ENCODE measurements at regions not wholly inside any gene's neighbourhood (a gene's known extent, or its start where the extent isn't known, plus 50 kb on each side); places are given as distances from the start of the nearest gene placed in this dataset.

GRCh38 chrX:20545538-20545937 is 278.8 kb upstream of the RPS6KA3 start:
- intact Hi-C loops (cut with DNase I, micrococcal nuclease), result no loop called here
- DNase-seq (no peak), ATAC-seq (no peak)

GRCh38 chrX:20542072-20542471 is 275.4 kb upstream of the RPS6KA3 start:
- intact Hi-C loops (cut with DNase I, micrococcal nuclease), result no loop called here
- ATAC-seq, result no peak
- no peak for DNase-seq

DNA sequence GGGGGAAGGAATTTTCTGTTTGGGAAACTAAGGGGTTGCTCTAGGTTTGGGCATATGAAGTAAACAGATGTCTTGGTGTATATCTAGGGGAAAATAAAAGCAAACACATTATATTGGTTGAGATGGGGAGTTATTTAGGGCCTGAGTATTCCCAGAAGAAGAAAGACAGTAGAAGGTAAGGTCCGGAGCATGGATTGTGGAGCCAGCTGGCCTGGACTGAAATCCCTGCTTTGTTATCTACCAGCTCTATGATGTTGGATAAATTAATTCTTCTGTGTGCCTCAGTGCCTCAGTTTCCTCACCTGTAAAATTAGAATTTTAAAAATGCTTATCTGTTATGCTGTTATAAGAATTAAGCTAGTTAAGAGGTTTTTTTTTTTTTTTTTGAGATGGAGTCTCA is 272.3 kb upstream of the RPS6KA3 start:
- no peak for DNase-seq
- intact Hi-C loops (cut with DNase I, micrococcal nuclease), result no loop called here
- ATAC-seq, result no peak

- DNase-seq, result no peak
Measured at GRCh38 chrX:20531667-20532066, 265.0 kb upstream of the RPS6KA3 start.

DNA sequence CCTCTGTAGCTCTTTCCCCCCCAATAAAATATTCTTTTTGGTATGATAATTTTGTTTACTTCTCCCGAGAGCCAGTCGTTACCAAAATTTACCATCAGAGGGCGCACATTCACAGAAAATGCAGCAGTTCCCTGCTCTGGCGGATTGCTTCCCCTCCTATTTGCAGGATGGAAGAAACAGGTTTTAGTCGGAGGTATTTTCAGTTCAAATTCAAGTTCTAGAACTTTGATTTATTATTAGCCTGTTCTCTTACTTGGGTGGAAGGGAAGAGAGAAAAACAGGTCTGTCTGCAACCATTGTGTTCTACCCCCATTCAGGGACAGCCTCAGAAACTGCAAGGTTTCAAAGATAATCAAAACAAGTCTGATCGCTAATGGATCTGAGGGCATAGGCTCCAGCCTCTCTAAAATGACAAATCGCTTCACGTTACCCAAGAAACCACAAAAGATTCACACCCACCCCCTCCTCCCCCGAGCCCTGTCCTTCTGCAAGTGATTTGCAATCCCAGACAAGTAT is 263.8 kb upstream of the RPS6KA3 start:
- DNase-seq (peak in 1 of 2 donors; percentile 55), ATAC-seq (peak; percentile 64)
- intact Hi-C loops (cut with DNase I, micrococcal nuclease), result loop anchor here in 1 of 2 donors (5.0 kb wide), 1 partner anchor 952 kb away; no protein-coding TSS in a partner anchor

More at GRCh38 chrX:20531667-20532066, 265.0 kb upstream of the RPS6KA3 start:
- intact Hi-C loops (cut with DNase I, micrococcal nuclease), result loop anchor here in 1 of 2 donors (5.0 kb wide), 1 partner anchor 951 kb away; no protein-coding TSS in a partner anchor
- no peak for ATAC-seq

GRCh38 chrX:20529711-20530110 is 263.0 kb upstream of the RPS6KA3 start:
- no peak for DNase-seq
- ATAC-seq, result no peak
- intact Hi-C loops (cut with DNase I, micrococcal nuclease), result loop anchor here in 1 of 2 donors (5.0 to 10.0 kb wide), 2 partner anchors 953 to 1215 kb away; no protein-coding TSS in a partner anchor

DNA sequence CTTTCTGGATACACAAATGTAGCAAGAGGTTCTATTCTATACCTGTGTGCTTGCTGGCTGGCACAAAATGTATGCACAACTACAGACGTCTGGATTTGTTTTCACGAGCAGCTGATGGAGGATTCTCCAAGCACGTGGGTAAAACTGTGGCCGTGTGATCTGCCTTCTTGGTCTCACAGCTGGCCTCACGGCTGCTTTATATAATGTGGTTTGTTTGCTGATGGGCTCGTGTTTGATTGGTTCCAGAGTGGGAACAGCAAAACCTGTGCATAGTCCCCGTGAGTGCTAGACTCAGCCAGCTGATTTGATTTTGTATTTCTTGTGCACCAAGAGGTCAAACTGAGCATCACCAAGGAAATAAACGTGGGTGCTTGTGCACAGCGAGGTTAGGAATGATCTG is 262.6 kb upstream of the RPS6KA3 start:
- ATAC-seq (no peak), DNase-seq (no peak)
- intact Hi-C loops (cut with DNase I, micrococcal nuclease), result loop anchor here in 1 of 2 donors (10.0 kb wide), 1 partner anchor 1216 kb away; no protein-coding TSS in a partner anchor

DNA sequence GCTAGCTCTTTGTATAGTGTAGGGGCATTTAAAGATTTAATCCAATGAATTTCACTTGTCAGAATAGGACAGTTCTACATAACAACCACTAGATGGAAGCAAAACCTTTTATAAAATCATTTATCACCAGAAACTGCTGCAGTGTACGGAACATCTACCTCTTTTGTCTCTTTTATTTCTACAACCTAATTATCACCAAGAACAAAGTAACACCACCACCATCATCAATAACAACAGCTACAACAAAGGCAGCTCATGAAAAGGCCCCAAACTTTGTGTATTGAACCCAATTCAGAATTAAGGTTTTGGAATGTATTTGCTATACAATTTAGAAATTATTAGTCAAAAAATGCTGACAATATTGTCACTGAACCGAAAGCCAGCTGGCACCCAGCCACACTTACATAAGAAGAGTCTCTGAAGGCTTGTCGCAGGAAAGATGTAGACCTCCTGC is 260.9 kb upstream of the RPS6KA3 start:
- peak; percentile 73 for ATAC-seq
- peak in 1 of 2 donors; percentile 20 for DNase-seq
- intact Hi-C loops (cut with DNase I, micrococcal nuclease), result loop anchor here in 1 of 2 donors (10.0 kb wide), 1 partner anchor 1217 kb away; no protein-coding TSS in a partner anchor

GRCh38 chrX:20527041-20527440 is 260.3 kb upstream of the RPS6KA3 start:
- peak; percentile 58 for ATAC-seq
- DNase-seq, result no peak
- intact Hi-C loops (cut with DNase I, micrococcal nuclease), result loop anchor here in 1 of 2 donors (10.0 kb wide), 1 partner anchor 1218 kb away; no protein-coding TSS in a partner anchor

GRCh38 chrX:20523626-20524312 is 257.1 kb upstream of the RPS6KA3 start:
- intact Hi-C loops (cut with DNase I, micrococcal nuclease), result loop anchor here in 1 of 2 donors (10.0 kb wide), 1 partner anchor 1221 kb away; no protein-coding TSS in a partner anchor
- ATAC-seq (no peak), DNase-seq (no peak)

DNA sequence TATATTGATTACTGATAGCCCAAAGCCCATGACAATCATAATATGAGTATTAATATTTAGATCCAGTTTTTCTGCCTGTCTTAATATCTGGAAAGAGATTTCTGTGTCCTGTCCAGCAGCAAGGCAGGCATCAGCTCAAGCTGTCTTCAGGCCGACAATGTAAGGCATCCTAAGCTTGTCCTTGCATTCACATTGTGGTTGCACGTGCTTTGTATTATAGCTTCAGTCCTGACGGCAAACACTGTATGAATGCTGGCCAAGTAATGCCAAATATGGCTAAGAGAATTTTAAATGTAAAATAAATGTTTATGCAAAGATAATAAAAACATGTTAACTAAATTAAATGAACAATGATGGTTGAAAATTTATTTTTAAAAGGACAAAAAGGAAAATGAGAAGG is 255.7 kb upstream of the RPS6KA3 start:
- ATAC-seq, result no peak
- no peak for DNase-seq
- intact Hi-C loops (cut with DNase I, micrococcal nuclease), result loop anchor here in 1 of 2 donors (10.0 kb wide), 1 partner anchor 1222 kb away; no protein-coding TSS in a partner anchor

DNA sequence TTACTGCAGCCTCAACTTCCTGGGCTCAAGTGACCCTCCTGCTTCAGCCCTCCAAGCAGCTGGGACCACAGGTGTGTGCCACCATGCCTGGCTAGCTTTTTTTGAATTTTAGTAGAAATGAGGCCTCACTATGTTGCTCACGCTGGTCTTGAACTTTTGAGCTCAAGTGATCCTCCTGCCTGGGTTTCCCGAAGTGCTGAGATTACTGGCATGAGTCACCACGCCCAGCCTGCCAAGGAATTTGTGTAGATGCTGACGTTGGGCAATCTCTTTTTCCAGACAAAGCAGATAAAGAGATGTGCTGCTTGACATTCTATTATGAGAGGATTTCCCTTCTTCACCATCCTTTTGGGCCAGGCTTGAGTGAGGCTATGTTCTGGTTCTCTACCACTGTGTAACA is 254.5 kb upstream of the RPS6KA3 start:
- DNase-seq (no peak), ATAC-seq (no peak)
- intact Hi-C loops (cut with DNase I, micrococcal nuclease), result loop anchor here in 1 of 2 donors (10.0 kb wide), 1 partner anchor 1224 kb away; no protein-coding TSS in a partner anchor

- intact Hi-C loops (cut with DNase I, micrococcal nuclease), result loop anchor here in 1 of 2 donors (10.0 kb wide), 1 partner anchor 1225 kb away; no protein-coding TSS in a partner anchor
- no peak for ATAC-seq
- no peak for DNase-seq
Measured at GRCh38 chrX:20519826-20520225, 253.1 kb upstream of the RPS6KA3 start.

- ATAC-seq (no peak), DNase-seq (no peak)
- intact Hi-C loops (cut with DNase I, micrococcal nuclease), result no loop called here
Measured at GRCh38 chrX:20519146-20519545, 252.4 kb upstream of the RPS6KA3 start.

- DNase-seq (no peak), ATAC-seq (no peak)
- intact Hi-C loops (cut with DNase I, micrococcal nuclease), result no loop called here
Measured at GRCh38 chrX:20517565-20517964, 250.9 kb upstream of the RPS6KA3 start.

- DNase-seq (no peak), ATAC-seq (peak; percentile 88)
- intact Hi-C loops (cut with DNase I, micrococcal nuclease), result no loop called here
Measured at GRCh38 chrX:20515841-20516461, 249.2 kb upstream of the RPS6KA3 start.

- ATAC-seq (no peak), DNase-seq (no peak)
- intact Hi-C loops (cut with DNase I, micrococcal nuclease), result no loop called here
Measured at GRCh38 chrX:20514358-20514757, 247.6 kb upstream of the RPS6KA3 start.

DNA sequence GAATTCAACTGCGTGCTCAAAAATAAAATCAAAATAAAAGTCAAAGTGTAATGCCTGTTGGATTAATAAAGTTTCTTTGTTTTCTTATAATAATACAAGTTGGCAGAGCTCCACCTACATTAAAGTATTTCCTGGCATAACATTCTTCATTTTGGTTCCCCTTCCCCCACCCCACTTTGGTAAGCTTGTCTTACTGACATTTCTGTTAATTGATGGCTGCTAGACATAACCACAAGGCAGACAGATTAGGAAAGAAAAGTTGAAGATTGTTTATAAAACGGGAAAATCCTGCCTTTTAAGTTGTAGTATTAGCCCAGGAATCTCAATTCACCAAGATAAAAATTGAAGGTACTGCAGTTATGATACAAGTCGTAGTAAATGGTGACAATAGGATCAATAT is 246.5 kb upstream of the RPS6KA3 start:
- ATAC-seq, result no peak

GRCh38 chrX:20511792-20512191 is 245.1 kb upstream of the RPS6KA3 start:
- ATAC-seq (no peak), DNase-seq (no peak)
- intact Hi-C loops (cut with DNase I, micrococcal nuclease), result no loop called here

More for the DNA sequence above, 246.5 kb upstream of the RPS6KA3 start:
- no peak for DNase-seq
- intact Hi-C loops (cut with DNase I, micrococcal nuclease), result no loop called here
